A549 (cell line): ENCODE measurements at regions not wholly inside any gene's neighbourhood (a gene's known extent, or its start where the extent isn't known, plus 50 kb on each side); places are given as distances from the start of the nearest gene placed in this dataset.
A peak's percentile ranks its signal among the peaks of the same experiment; 100 is the strongest.

ENCODE experiments used
- ATAC-seq, 2 experiments: fragments of 200-7000 bp in 1 of 2; fragments of >200 bp in 1 of 2; cut with Nextera tagmentation in 1 of 2; cut with Tn5 transposase in 1 of 2; 3 replicates each; pipeline versions ENCODE4 v1.8.0 to v1.9.1; 2018 to 2020; ENCODE audit warnings: mild to moderate bottlenecking in 1 of 2, moderate library complexity in 1 of 2
- CTCF ChIA-PET: fragments of 300-600 bp; sonication (Branson Sonifier 250); formaldehyde crosslinking; extraction: SDS; loops from one replicate; lab custom pipeline; 2021; ENCODE audit warnings: antibody characterized with exemption, inconsistent platforms; lab: Yijun Ruan, JAX
- POLR2A ChIA-PET: fragments of 350-600 bp; formaldehyde crosslinking; extraction: SDS; loops from one replicate; lab custom pipeline; 2021; ENCODE audit warnings: antibody characterized with exemption, inconsistent platforms; lab: Yijun Ruan, JAX
- DNase-seq, 2 experiments: peaks; one replicate each; pipeline versions ENCODE4 v3.0.0 to v3.0.0-alpha.2; 2011 to 2016; ENCODE audit warnings: low read depth in 1 of 2, low spot score in 1 of 2
- FAIRE-seq: peaks from 2 replicates; lab custom pipeline; 2011; peaks lifted over from hg19 to GRCh38; lab: Jason Lieb, UNC
- H3K27ac ChIP-seq, 2 experiments: fragments of >200 bp; sonication (Bioruptor Twin); formaldehyde crosslinking; 3 replicates each; pipeline ENCODE4 v1.5.1; 2016 to 2017
- H3K4me1 ChIP-seq: fragments of >200 bp; sonication (Bioruptor Twin); formaldehyde crosslinking; 3 replicates; pipeline ENCODE4 v1.6.1; 2016
- H3K4me2 ChIP-seq: fragments of >200 bp; sonication (Bioruptor Twin); formaldehyde crosslinking; 3 replicates; pipeline ENCODE4 v1.6.1; 2016
- H3K4me3 ChIP-seq: fragments of >200 bp; sonication (Bioruptor Twin); formaldehyde crosslinking; 3 replicates; pipeline ENCODE4 v1.5.1; 2016
- H3K9me3 ChIP-seq: fragments of >200 bp; sonication (Bioruptor Twin); formaldehyde crosslinking; 3 replicates; pipeline ENCODE4 v1.6.1; 2016
- BCL3 ChIP-seq: fragments of >200 bp; sonication (Bioruptor Twin); formaldehyde crosslinking; IDR thresholded peaks from 3 replicates; pipeline ENCODE4 v1.6.1; 2016
- BHLHE40 ChIP-seq: IDR thresholded peaks from 2 replicates; pipeline ENCODE4 v1.6.1; 2012; ENCODE audit warnings: low read depth, low read length, inconsistent platforms
- CEBPB ChIP-seq, 2 experiments: fragments of >200 bp in 1 of 2; sonication (Bioruptor Twin) in 1 of 2; formaldehyde crosslinking in 1 of 2; IDR thresholded peaks; 2 replicates each; pipeline ENCODE4 v1.6.1; 2012 to 2016
- CTCF ChIP-seq: fragments of >200 bp; sonication (Bioruptor Twin); formaldehyde crosslinking; IDR thresholded peaks from 3 replicates; pipeline ENCODE4 v1.5.1; 2016
- EHMT2 ChIP-seq: fragments of 200-600 bp; sonication (generic); IDR thresholded peaks from 2 replicates; pipeline ENCODE4 v1.6.1; 2016; ENCODE audit warnings: antibody characterized with exemption, low read depth, mild to moderate bottlenecking, moderate library complexity
- ELK1 ChIP-seq: fragments of 150-350 bp; IDR thresholded peaks from 2 replicates; pipeline ENCODE4 v1.6.1; 2014; ENCODE audit warnings: low read depth, mild to moderate bottlenecking, low read length
- FOSB ChIP-seq: fragments of 250-450 bp; sonication (Bioruptor Pico); IDR thresholded peaks from 2 replicates; pipeline ENCODE4 v1.5.0; 2020; ENCODE audit warnings: mild to moderate bottlenecking, moderate library complexity
- FOSL2 ChIP-seq, 2 experiments: fragments of 450-650 bp in 1 of 2; fragments of >200 bp in 1 of 2; sonication (Bioruptor Twin) in 1 of 2; formaldehyde crosslinking; IDR thresholded peaks; 2 replicates each; pipeline versions ENCODE4 v1.5.0 to v1.6.1; 2016 to 2020; ENCODE audit warnings: mild to moderate bottlenecking in 1 of 2, moderate library complexity in 1 of 2
- FOXS1 ChIP-seq: fragments of 250-450 bp; sonication (Bioruptor Pico); IDR thresholded peaks from 2 replicates; pipeline ENCODE4 v1.5.0; 2020; ENCODE audit warnings: mild to moderate bottlenecking, moderate library complexity
- GATA3 ChIP-seq: IDR thresholded peaks from 2 replicates; pipeline ENCODE4 v1.6.1; 2012; ENCODE audit warnings: borderline replicate concordance
- HDAC2 ChIP-seq: fragments of 200-600 bp; sonication (generic); IDR thresholded peaks from 2 replicates; pipeline ENCODE4 v1.6.1; 2016
- JUNB ChIP-seq: fragments of >200 bp; sonication (Bioruptor Twin); formaldehyde crosslinking; IDR thresholded peaks from 2 replicates; pipeline ENCODE4 v1.6.1; 2016
- KDM5A ChIP-seq: fragments of 200-600 bp; sonication (generic); IDR thresholded peaks from 2 replicates; pipeline ENCODE4 v1.6.1; 2016; ENCODE audit warnings: antibody characterized with exemption, mild to moderate bottlenecking
- MAFK ChIP-seq: fragments of 450-650 bp; IDR thresholded peaks from 2 replicates; pipeline ENCODE4 v1.6.1; 2014; ENCODE audit not compliant: partially characterized antibody
- MAX ChIP-seq: IDR thresholded peaks from 2 replicates; pipeline ENCODE4 v1.6.1; 2012
- NR3C1 ChIP-seq: fragments of >200 bp; sonication (Bioruptor Twin); formaldehyde crosslinking; IDR thresholded peaks from 3 replicates; pipeline ENCODE4 v1.6.1; 2017
- POLR2A ChIP-seq: IDR thresholded peaks from 2 replicates; pipeline ENCODE4 v1.6.1; 2012; ENCODE audit warnings: mild to moderate bottlenecking, low read length
- POLR2AphosphoS2 ChIP-seq: conservative IDR thresholded peaks from 2 replicates; pipeline ENCODE4 v1.6.1; 2012; ENCODE audit warnings: low read length, improper control_type of control experiment, inconsistent platforms
- RARB ChIP-seq: fragments of 250-450 bp; sonication (Bioruptor Pico); IDR thresholded peaks from 2 replicates; pipeline ENCODE4 v1.8.0; 2021; ENCODE audit warnings: mild to moderate bottlenecking, moderate library complexity
- RFX5 ChIP-seq: fragments of 450-650 bp; IDR thresholded peaks from 2 replicates; pipeline ENCODE4 v1.7.1; 2014; ENCODE audit warnings: antibody characterized with exemption, mild to moderate bottlenecking, moderate library complexity
- SMC3 ChIP-seq: fragments of >200 bp; sonication (Bioruptor Twin); formaldehyde crosslinking; IDR thresholded peaks from 3 replicates; pipeline ENCODE4 v1.6.1; 2018; ENCODE audit warnings: inconsistent platforms
- SREBF2 ChIP-seq: fragments of 450-650 bp; IDR thresholded peaks from 2 replicates; pipeline ENCODE4 v1.6.1; 2014; ENCODE audit warnings: mild to moderate bottlenecking, moderate library complexity
- ZFP36 ChIP-seq: fragments of 450-650 bp; IDR thresholded peaks from 2 replicates; pipeline ENCODE4 v1.6.1; 2014; ENCODE audit warnings: borderline replicate concordance; ENCODE audit not compliant: partially characterized antibody
- WGBS: methylation state at CpG from one replicate; pipeline ENCODE4 v1.1.6; 2017; ENCODE audit errors: missing lambda C conversion rate; 5-methylcytosine and 5-hydroxymethylcytosine counted together
- TF ChIP-seq, protein P1 (sequence below): fragments of 200-600 bp; sonication (generic); IDR thresholded peaks from 2 replicates; pipeline ENCODE4 v1.6.1; 2016; ENCODE audit warnings: antibody characterized with exemption, mild to moderate bottlenecking, moderate library complexity

DNA sequence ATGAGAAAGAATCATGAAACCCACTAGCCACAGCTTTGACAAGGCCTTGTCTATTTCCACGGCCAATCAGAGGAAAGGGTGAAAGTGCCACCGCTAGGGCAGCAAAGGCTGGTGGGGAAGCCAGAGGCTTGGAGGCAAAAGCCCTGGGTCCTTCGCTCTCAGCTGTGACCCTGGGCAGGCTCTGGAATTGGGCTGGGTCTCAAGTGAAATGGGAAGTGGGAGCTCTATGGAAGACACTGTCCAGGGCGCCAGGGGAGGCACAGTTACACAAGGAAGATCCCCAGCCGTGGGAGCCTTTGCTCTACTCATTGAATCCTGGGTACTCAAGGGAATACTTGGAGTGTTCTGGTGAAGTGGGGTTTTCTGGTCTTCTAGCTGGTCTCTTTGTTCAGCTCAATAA is 136.2 kb downstream of the ASB7 start (continued):
- TF ChIP-seq FOSB, result no peak
- no peak for TF ChIP-seq BCL3
- no peak for TF ChIP-seq FOXS1 (CRISPR knock-in tag)
- TF ChIP-seq, all 56 proteins: peak for 0

DNA sequence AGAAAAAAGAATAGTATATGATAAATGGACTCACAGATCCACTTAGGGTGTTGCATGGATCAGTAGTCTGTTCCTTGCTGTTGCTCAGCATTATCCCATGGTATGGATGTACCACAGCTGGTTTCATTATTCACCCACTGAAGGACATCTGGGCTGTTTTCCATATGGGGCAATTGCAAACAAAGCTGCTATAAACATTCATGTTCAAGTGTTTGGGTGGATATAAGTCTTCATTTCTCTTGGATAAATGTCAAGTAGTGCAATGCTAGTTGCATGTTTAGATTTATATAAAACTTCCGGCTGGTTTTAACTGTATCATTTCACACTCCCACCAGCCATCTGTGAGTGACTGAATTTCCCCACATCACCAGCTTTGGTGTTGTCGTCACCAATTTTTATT is 137.7 kb downstream of the ASB7 start:
- ChIA-PET POLR2A (no interaction called here), CTCF (interaction anchor here (0.8 to 1.1 kb wide), 2 partner anchors 19 to 133 kb away, joined by 3 to 4 read pairs; no protein-coding TSS in a partner anchor)
- H3K27ac ChIP-seq, result no peak overlapping the region
- no peak overlapping the region for H3K4me2 ChIP-seq
- TF ChIP-seq KDM5A, result no peak
- no peak for TF ChIP-seq BHLHE40
- no peak for TF ChIP-seq SREBF2
- TF ChIP-seq MAX, result no peak
- TF ChIP-seq CEBPB (IDR thresholded peaks at IDR 0.05), result no peak
- 84% methylated on average over 2 of the region's 2 CpGs for WGBS
- no peak for DNase-seq
- no peaks in the 10 kb centered on the region for H3K4me1 ChIP-seq
- no peak; a peak in 1 of 6 replicates for ATAC-seq
- FAIRE-seq, result no peak
- no peaks in the 10 kb centered on the region for H3K9me3 ChIP-seq
- no peak overlapping the region for H3K4me3 ChIP-seq

- Histone ChIP-seq H3K4me1 (no peaks in the 10 kb centered on the region), H3K9me3 (peaks cover 14% of the 10 kb centered on the region), H3K4me2 (no peak overlapping the region), H3K4me3 (no peak overlapping the region), H3K27ac (no peak overlapping the region)
- no peak for TF ChIP-seq POLR2A
- no peak for TF ChIP-seq MAFK
- TF ChIP-seq FOSL2 (IDR thresholded peaks at IDR 0.05), result no peak
- TF ChIP-seq FOSL2 (CRISPR knock-in tag; IDR thresholded peaks at IDR 0.05), result no peak
- TF ChIP-seq SMC3, result no peak
- ChIA-PET POLR2A (no interaction called here), CTCF (interaction anchor here (2.6 kb wide), 1 partner anchor 79 kb away, joined by 9 read pairs; no protein-coding TSS in a partner anchor)
- DNase-seq (no peak), FAIRE-seq (no peak), ATAC-seq (no peak)
- 82% methylated on average over 3 of the region's 3 CpGs for whole genome bisulfite sequencing
Observed at GRCh38 chr15:100751585-100751984, 128.0 kb upstream of the ALDH1A3 start.

GRCh38 chr15:100753503-100753902 is 126.1 kb upstream of the ALDH1A3 start:
- WGBS, result 21% methylated on average over 1 of the region's 1 CpG
- Histone ChIP-seq H3K4me2 (no peak overlapping the region), H3K9me3 (peaks cover 8% of the 10 kb centered on the region), H3K4me1 (peaks cover 2% of the 10 kb centered on the region; the same call in 2 of the 3 replicates), H3K4me3 (no peak overlapping the region), H3K27ac (no peak overlapping the region)
- ATAC-seq, result no peak
- no peak for DNase-seq
- ChIA-PET POLR2A (no interaction called here), CTCF (interaction anchor here (0.6 to 1.6 kb wide), 2 partner anchors 66 to 119 kb away, joined by 5 read pairs; no protein-coding TSS in a partner anchor)
- FAIRE-seq, result peak; percentile 49
- TF ChIP-seq POLR2AphosphoS2 (no peak), CTCF (no peak), HDAC2 (no peak), ELK1 (no peak), RARB (CRISPR knock-in tag) (no peak), JUNB (no peak), RFX5 (no peak), EHMT2 (no peak), FOSB (no peak), GATA3 (no peak), NR3C1 (no peak), ZFP36 (no peak)
- TF ChIP-seq, protein P1, sequence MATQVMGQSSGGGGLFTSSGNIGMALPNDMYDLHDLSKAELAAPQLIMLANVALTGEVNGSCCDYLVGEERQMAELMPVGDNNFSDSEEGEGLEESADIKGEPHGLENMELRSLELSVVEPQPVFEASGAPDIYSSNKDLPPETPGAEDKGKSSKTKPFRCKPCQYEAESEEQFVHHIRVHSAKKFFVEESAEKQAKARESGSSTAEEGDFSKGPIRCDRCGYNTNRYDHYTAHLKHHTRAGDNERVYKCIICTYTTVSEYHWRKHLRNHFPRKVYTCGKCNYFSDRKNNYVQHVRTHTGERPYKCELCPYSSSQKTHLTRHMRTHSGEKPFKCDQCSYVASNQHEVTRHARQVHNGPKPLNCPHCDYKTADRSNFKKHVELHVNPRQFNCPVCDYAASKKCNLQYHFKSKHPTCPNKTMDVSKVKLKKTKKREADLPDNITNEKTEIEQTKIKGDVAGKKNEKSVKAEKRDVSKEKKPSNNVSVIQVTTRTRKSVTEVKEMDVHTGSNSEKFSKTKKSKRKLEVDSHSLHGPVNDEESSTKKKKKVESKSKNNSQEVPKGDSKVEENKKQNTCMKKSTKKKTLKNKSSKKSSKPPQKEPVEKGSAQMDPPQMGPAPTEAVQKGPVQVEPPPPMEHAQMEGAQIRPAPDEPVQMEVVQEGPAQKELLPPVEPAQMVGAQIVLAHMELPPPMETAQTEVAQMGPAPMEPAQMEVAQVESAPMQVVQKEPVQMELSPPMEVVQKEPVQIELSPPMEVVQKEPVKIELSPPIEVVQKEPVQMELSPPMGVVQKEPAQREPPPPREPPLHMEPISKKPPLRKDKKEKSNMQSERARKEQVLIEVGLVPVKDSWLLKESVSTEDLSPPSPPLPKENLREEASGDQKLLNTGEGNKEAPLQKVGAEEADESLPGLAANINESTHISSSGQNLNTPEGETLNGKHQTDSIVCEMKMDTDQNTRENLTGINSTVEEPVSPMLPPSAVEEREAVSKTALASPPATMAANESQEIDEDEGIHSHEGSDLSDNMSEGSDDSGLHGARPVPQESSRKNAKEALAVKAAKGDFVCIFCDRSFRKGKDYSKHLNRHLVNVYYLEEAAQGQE, result no peak
